ENCODE measurements at regions not wholly inside any gene's neighbourhood (a gene's known extent, or its start where the extent isn't known, plus 50 kb on each side); places are given as distances from the start of the nearest gene placed in this dataset.

- H3K4me3 ChIP-seq (ENCODE audit: low read length) = no peak overlapping the region
- TF ChIP-seq, protein P1, sequence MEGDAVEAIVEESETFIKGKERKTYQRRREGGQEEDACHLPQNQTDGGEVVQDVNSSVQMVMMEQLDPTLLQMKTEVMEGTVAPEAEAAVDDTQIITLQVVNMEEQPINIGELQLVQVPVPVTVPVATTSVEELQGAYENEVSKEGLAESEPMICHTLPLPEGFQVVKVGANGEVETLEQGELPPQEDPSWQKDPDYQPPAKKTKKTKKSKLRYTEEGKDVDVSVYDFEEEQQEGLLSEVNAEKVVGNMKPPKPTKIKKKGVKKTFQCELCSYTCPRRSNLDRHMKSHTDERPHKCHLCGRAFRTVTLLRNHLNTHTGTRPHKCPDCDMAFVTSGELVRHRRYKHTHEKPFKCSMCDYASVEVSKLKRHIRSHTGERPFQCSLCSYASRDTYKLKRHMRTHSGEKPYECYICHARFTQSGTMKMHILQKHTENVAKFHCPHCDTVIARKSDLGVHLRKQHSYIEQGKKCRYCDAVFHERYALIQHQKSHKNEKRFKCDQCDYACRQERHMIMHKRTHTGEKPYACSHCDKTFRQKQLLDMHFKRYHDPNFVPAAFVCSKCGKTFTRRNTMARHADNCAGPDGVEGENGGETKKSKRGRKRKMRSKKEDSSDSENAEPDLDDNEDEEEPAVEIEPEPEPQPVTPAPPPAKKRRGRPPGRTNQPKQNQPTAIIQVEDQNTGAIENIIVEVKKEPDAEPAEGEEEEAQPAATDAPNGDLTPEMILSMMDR (conservative IDR thresholded peaks at IDR 0.05; ENCODE audit: low read length) = no peak
- DNase-seq (ENCODE audit: low read depth) = no peak
These were observed 467.1 kb downstream of the NAF1 start for GRCh38 chr4:162699629-162700028.

GRCh38 chr4:162685410-162685809 lies 481.3 kb downstream of the NAF1 start:
- no peak for DNase-seq (ENCODE audit: low read depth)
- no peak overlapping the region for H3K4me3 ChIP-seq (ENCODE audit: low read length)
- TF ChIP-seq, protein P1 (conservative IDR thresholded peaks at IDR 0.05; ENCODE audit: low read length) = no peak

DNA sequence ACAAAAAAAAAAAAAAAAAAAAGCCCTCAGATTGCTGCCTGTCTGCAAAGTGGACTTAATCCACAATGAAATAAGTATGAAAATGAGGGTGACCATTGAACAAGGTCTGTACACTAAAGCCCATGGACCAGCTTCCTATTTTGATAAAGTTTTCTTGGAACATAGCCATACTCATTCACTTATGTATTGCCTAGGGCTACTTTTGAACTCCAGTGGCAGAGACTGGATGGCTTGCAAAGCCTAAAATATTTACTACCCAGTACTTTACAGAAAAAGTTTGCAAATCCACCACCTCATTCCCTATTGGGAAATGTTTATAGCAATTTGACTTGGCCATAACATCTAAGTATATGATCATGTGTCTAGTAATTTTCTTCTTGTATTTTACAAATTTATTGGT lies 481.7 kb downstream of the NAF1 start:
- TF ChIP-seq, protein P1 (conservative IDR thresholded peaks at IDR 0.05; ENCODE audit: low read length) = no peak

GRCh38 chr4:162684371-162684700 lies 482.4 kb downstream of the NAF1 start:
- TF ChIP-seq, protein P1 (conservative IDR thresholded peaks at IDR 0.05; ENCODE audit: low read length) = no peak

More for the DNA sequence above, 481.7 kb downstream of the NAF1 start:
- H3K4me3 ChIP-seq (ENCODE audit: low read length) = no peak overlapping the region
- DNase-seq (ENCODE audit: low read depth) = no peak

DNA sequence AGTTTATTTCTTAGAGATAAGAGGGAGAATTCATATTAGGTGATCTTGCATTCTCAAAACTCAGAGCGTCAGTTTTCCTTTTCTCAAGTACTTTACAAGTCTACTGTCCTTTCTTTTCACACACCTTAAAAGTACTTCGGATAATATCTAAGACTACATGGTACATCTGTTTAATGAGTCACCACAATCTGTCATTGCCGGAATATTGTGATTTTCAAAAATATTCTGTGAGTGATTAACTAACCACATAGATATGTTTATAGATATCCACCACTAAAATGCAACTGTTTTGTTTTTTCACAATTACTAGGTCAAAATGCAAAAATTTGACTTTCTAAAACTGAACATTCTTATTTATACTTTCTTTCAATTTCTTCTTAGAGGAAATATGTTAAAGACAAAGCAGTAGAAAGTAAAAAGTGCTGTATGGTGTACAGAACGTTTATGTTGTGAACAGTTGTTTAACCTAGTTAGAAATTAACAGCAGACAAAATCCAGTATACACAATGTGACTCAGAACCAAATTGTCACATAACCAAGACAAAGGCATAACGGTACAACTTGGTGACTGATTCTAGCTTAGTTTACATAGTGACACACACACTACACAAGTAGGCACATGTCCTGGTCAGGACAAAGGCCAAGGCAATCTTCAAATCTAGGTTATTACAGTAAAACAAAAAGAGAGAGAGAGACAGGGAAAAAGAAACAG lies 482.9 kb downstream of the NAF1 start:
- H3K4me3 ChIP-seq (ENCODE audit: low read length) = no peak overlapping the region
- TF ChIP-seq, protein P1 (conservative IDR thresholded peaks at IDR 0.05; ENCODE audit: low read length) = no peak
- no peak for DNase-seq (ENCODE audit: low read depth)

More at GRCh38 chr4:162684371-162684700, 482.4 kb downstream of the NAF1 start:
- no peak for DNase-seq (ENCODE audit: low read depth)
- no peak overlapping the region for H3K4me3 ChIP-seq (ENCODE audit: low read length)

DNA sequence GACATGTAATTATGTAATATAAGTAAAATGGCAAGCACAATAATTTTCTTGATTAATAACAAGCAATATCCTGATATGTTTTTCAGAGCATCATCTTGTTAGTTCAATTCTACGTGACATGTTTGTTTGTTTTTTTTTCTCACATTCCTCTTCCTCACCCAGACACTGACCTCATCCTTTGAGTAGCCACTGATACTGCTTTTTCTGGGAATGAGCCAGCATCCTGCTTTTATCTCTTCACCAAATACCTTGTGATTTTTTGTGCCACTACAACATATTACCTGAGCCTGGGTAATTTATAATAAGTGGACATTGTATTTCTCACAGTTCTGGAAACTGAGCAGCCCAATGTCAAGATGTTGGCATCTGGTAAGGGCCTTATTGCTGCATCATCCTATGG lies 484.0 kb downstream of the NAF1 start:
- TF ChIP-seq, protein P1 (conservative IDR thresholded peaks at IDR 0.05; ENCODE audit: low read length) = no peak
- H3K4me3 ChIP-seq (ENCODE audit: low read length) = no peak overlapping the region
- DNase-seq (ENCODE audit: low read depth) = no peak

DNA sequence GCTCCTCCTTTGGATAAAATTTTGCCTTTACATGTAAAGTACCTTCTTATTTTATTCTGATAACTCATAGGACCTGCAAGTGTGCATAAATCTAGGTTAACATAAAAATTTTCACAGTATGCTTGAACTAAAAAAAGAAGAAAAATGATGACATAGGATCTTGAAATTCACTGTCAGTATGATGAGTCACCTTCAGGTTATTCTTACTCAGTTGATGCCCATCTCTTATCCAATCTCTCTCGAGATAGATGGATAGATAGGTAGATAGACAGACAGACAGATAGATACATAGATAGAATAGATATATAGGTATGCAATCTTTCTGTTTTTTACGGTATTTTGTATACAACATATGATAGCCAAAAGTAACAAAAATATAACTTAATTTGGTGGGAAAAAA lies 485.5 kb downstream of the NAF1 start:
- DNase-seq (ENCODE audit: low read depth) = no peak
- H3K4me3 ChIP-seq (ENCODE audit: low read length) = no peak overlapping the region
- TF ChIP-seq, protein P1 (conservative IDR thresholded peaks at IDR 0.05; ENCODE audit: low read length) = no peak
